ENCODE measurements at regions not wholly inside any gene's neighbourhood (a gene's known extent, or its start where the extent isn't known, plus 50 kb on each side); places are given as distances from the start of the nearest gene placed in this dataset.

GRCh38 chr2:187996630-187997029 lies 295.0 kb upstream of the GULP1 start:
- POLR2A ChIA-PET (ENCODE audit: unreplicated experiment): no interaction called here

More at GRCh38 chr2:187996630-187997029, 295.0 kb upstream of the GULP1 start:
- H3K56ac ChIP-seq (ENCODE audit: extremely low read depth, insufficient read depth, low read length): no peak overlapping the region
- no peak overlapping the region for H2BK120ac ChIP-seq (ENCODE audit: low read depth, low read length)
- BruUV-seq (replicated peaks): no TSS peak
- no peaks in the 10 kb centered on the region for H3K36me3 ChIP-seq (ENCODE audit: control insufficient read depth, insufficient read depth, low read length)
- no peaks in the 10 kb centered on the region; the same call in 1 of the 2 replicates for H3K27me3 ChIP-seq (ENCODE audit: control insufficient read depth, insufficient read depth, low read length)
- H3K18ac ChIP-seq (ENCODE audit: low read depth, low read length): no peak overlapping the region
- H4K8ac ChIP-seq (ENCODE audit: low read depth in 2 of 2, low read length in 2 of 2): no peak overlapping the region
- H4K91ac ChIP-seq (ENCODE audit: insufficient read depth, low read depth, low read length): no peak overlapping the region
- H2AK5ac ChIP-seq (ENCODE audit: low read depth, low read length): no peak overlapping the region
- intact Hi-C loops (cut with micrococcal nuclease): loop anchor here (5.0 kb wide), 1 partner anchor 699 kb away; no protein-coding TSS in a partner anchor
- H2BK20ac ChIP-seq (ENCODE audit: low read depth, low read length): no peak overlapping the region
- H2AFZ ChIP-seq (replicated peaks; ENCODE audit: low read length, poor library complexity): no peak overlapping the region
- no CpG with 5 or more reads among the region's 1 CpG for WGBS, 2 experiments (ENCODE audit: extremely low coverage in 2 of 2, insufficient read length in 1 of 2)
- no peak overlapping the region for H2BK5ac ChIP-seq (ENCODE audit: low read depth, low read length, poor library complexity, severe bottlenecking)
- H3K27ac ChIP-seq (ENCODE audit: insufficient read depth, low read length): no peak overlapping the region
- H3K4me3 ChIP-seq (ENCODE audit: insufficient read depth, low read depth, low read length): no peak overlapping the region
- DNase-seq: no peak
- H3K4me2 ChIP-seq (ENCODE audit: low read depth, low read length): no peak overlapping the region
- no peak overlapping the region for H3K23ac ChIP-seq (ENCODE audit: low read depth, low read length)
- no peak overlapping the region for H3K4ac ChIP-seq (ENCODE audit: low read depth, low read length)
- H2AK9ac ChIP-seq (replicated peaks; ENCODE audit: low read depth, low read length, poor library complexity): no peak overlapping the region
- peaks cover 5% of the 10 kb centered on the region; the same call in 1 of the 2 replicates for H3K9me1 ChIP-seq (ENCODE audit: insufficient read depth, low read length)
- no peaks in the 10 kb centered on the region for H3K9me3 ChIP-seq (ENCODE audit: control insufficient read depth, insufficient read depth, low read length)
- no peak overlapping the region for H3K14ac ChIP-seq (replicated peaks; ENCODE audit: low read depth, low read length)
- dilution Hi-C loops (cut with HindIII; ENCODE audit: low sequenced_read_pairs, unreplicated experiment): no loop called here
- H4K20me1 ChIP-seq (ENCODE audit: insufficient read depth, low read length): no peaks in the 10 kb centered on the region
- TF ChIP-seq MAFK (IDR thresholded peaks at IDR 0.05; ENCODE audit: low read depth, low read length): no peak
- no peak for TF ChIP-seq MAZ (IDR thresholded peaks at IDR 0.05; ENCODE audit: borderline replicate concordance, low read depth, low read length)
- no peak for TF ChIP-seq MXI1 (IDR thresholded peaks at IDR 0.05; ENCODE audit: borderline replicate concordance, low read depth, low read length)
- TF ChIP-seq NFE2L2 (IDR thresholded peaks at IDR 0.05; ENCODE audit: low read depth, low read length): no peak
- no peak for TF ChIP-seq CHD1 (IDR thresholded peaks at IDR 0.05; ENCODE audit: low read depth, low read length)
- TF ChIP-seq RFX5 (IDR thresholded peaks at IDR 0.05; ENCODE audit: low read depth, low read length): no peak
- no peak for TF ChIP-seq FOS (IDR thresholded peaks at IDR 0.05; ENCODE audit: low read depth, low read length)
- no peak for TF ChIP-seq BHLHE40 (IDR thresholded peaks at IDR 0.05; ENCODE audit: low read depth, low read length)
- TF ChIP-seq CTCF (conservative IDR thresholded peaks at IDR 0.05; ENCODE audit: low read depth, low read length): no peak
- no peak for TF ChIP-seq RAD21 (IDR thresholded peaks at IDR 0.05; ENCODE audit: low read length)
- TF ChIP-seq SMC3 (IDR thresholded peaks at IDR 0.05; ENCODE audit: low read depth, low read length): no peak
- no peak for TF ChIP-seq POLR2A (IDR thresholded peaks at IDR 0.05; ENCODE audit: low read depth, low read length)
- TF ChIP-seq ELK1 (IDR thresholded peaks at IDR 0.05; ENCODE audit: borderline replicate concordance, low read depth, low read length): no peak
- TF ChIP-seq USF2 (IDR thresholded peaks at IDR 0.05; ENCODE audit: low read depth, low read length): no peak
- no peak for TF ChIP-seq CEBPB (IDR thresholded peaks at IDR 0.05; ENCODE audit: low read depth, low read length)
- no peak for ATAC-seq (ENCODE audit: low read depth)
- in situ Hi-C loops (cut with MboI; ENCODE audit: low sequenced_read_pairs): no loop called here
- H3K4me1 ChIP-seq (ENCODE audit: control insufficient read depth, insufficient read depth, low read length): peaks cover 4% of the 10 kb centered on the region; the same call in 1 of the 2 replicates
- H3K9ac ChIP-seq (ENCODE audit: low read depth, low read length): no peak overlapping the region
- no peak overlapping the region for H4K5ac ChIP-seq (ENCODE audit: low read depth, low read length)
- no peak overlapping the region for H2BK15ac ChIP-seq (ENCODE audit: low read depth, low read length)
- no peaks in the 10 kb centered on the region for H3K79me1 ChIP-seq (ENCODE audit: low read depth in 1 of 2, low read length in 2 of 2)
- CTCF ChIA-PET: no interaction called here
